Mesenchymal stem cell (in vitro differentiated cells and primary cell): ENCODE measurements at regions not wholly inside any gene's neighbourhood (a gene's known extent, or its start where the extent isn't known, plus 50 kb on each side); places are given as distances from the start of the nearest gene placed in this dataset.
A peak's percentile ranks its signal among the peaks of the same experiment; 100 is the strongest.

Source experiments
- DNase-seq: peaks from one replicate; pipeline ENCODE4 v3.0.0-alpha.2; 2013
- H2AFZ ChIP-seq: one replicate; pipeline ENCODE4 v1.6.1; 2013; ENCODE audit warnings: low read depth, mild to moderate bottlenecking, control low read depth, inconsistent platforms, low read length, moderate library complexity
- H2AK5ac ChIP-seq: 2 replicates; pipeline ENCODE4 v1.6.1; 2013; ENCODE audit warnings: low read length, moderate library complexity, mild to moderate bottlenecking, inconsistent platforms; ENCODE audit not compliant: severe bottlenecking
- H2BK120ac ChIP-seq: one replicate; pipeline ENCODE4 v1.6.1; 2013; ENCODE audit warnings: low read depth, mild to moderate bottlenecking, inconsistent platforms, low read length, moderate library complexity
- H2BK12ac ChIP-seq, 2 experiments: one replicate each; pipeline ENCODE4 v1.6.1; 2013; ENCODE audit warnings: inconsistent platforms in 2 of 2, low read length in 2 of 2, mild to moderate bottlenecking in 2 of 2, moderate library complexity in 2 of 2, control low read depth in 1 of 2
- H2BK15ac ChIP-seq: one replicate; pipeline ENCODE4 v1.6.1; 2013; ENCODE audit warnings: mild to moderate bottlenecking, low read depth, inconsistent platforms; ENCODE audit not compliant: poor library complexity, severe bottlenecking
- H2BK5ac ChIP-seq: 2 replicates; pipeline ENCODE4 v1.6.1; 2013; ENCODE audit warnings: low read depth, mild to moderate bottlenecking, low read length, control low read depth, inconsistent platforms; ENCODE audit not compliant: poor library complexity, severe bottlenecking
- H3K14ac ChIP-seq, 2 experiments: one replicate each; pipeline ENCODE4 v1.6.1; 2013; ENCODE audit warnings: inconsistent platforms in 2 of 2, low read length in 2 of 2, control low read depth in 1 of 2, mild to moderate bottlenecking in 1 of 2, moderate library complexity in 1 of 2
- H3K18ac ChIP-seq, 2 experiments: one replicate each; pipeline ENCODE4 v1.6.1; 2013; ENCODE audit warnings: inconsistent platforms in 2 of 2, low read length in 2 of 2, control low read depth in 1 of 2, low read depth in 1 of 2, mild to moderate bottlenecking in 1 of 2
- H3K23ac ChIP-seq, 2 experiments: one replicate each; pipeline ENCODE4 v1.6.1; 2013; ENCODE audit warnings: inconsistent platforms in 2 of 2, low read length in 2 of 2, mild to moderate bottlenecking in 2 of 2, moderate library complexity in 2 of 2, control low read depth in 1 of 2
- H3K27ac ChIP-seq: 2 replicates; pipeline ENCODE4 v1.5.1; 2013; ENCODE audit warnings: mild to moderate bottlenecking, moderate library complexity, low read length, control low read depth, inconsistent platforms; ENCODE audit not compliant: poor library complexity, severe bottlenecking
- H3K27me3 ChIP-seq, 2 experiments: 2 replicates each; pipeline versions ENCODE4 v1.6.1 to v1.7.0; 2013; ENCODE audit warnings: low read length in 2 of 2, mild to moderate bottlenecking in 2 of 2, moderate library complexity in 2 of 2, control low read depth in 1 of 2, inconsistent platforms in 1 of 2; ENCODE audit not compliant: control insufficient read depth in 1 of 2, insufficient read depth in 1 of 2
- H3K36me3 ChIP-seq, 2 experiments: 2 replicates each; pipeline versions ENCODE4 v1.6.1 to v1.7.0; 2013; ENCODE audit warnings: low read length in 2 of 2, control low read depth in 1 of 2, inconsistent platforms in 1 of 2, low read depth in 1 of 2, mild to moderate bottlenecking in 1 of 2; ENCODE audit not compliant: insufficient read depth in 2 of 2, control insufficient read depth in 1 of 2
- H3K4ac ChIP-seq, 2 experiments: one replicate each; pipeline ENCODE4 v1.6.1; 2013; ENCODE audit warnings: inconsistent platforms in 2 of 2, low read length in 2 of 2, mild to moderate bottlenecking in 2 of 2, moderate library complexity in 2 of 2, control low read depth in 1 of 2, low read depth in 1 of 2
- H3K4me1 ChIP-seq: 2 replicates; pipeline ENCODE4 v1.6.1; 2013; ENCODE audit warnings: low read depth, low read length, control low read depth; ENCODE audit not compliant: control insufficient read depth, insufficient read depth
- H3K4me2 ChIP-seq: 2 replicates; pipeline ENCODE4 v1.6.1; 2013; ENCODE audit warnings: low read length, mild to moderate bottlenecking, inconsistent platforms; ENCODE audit not compliant: poor library complexity, severe bottlenecking
- H3K4me3 ChIP-seq, 2 experiments: 2 replicates each; pipeline versions ENCODE4 v1.5.1 to v1.7.0; 2013; ENCODE audit warnings: low read length in 2 of 2, mild to moderate bottlenecking in 2 of 2, control low read depth in 1 of 2, low read depth in 1 of 2; ENCODE audit not compliant: insufficient read depth in 1 of 2
- H3K79me1 ChIP-seq: replicated peaks from 2 replicates; pipeline ENCODE4 v1.6.1; 2013; ENCODE audit warnings: mild to moderate bottlenecking, control low read depth, low read length, inconsistent platforms; ENCODE audit not compliant: poor library complexity, severe bottlenecking
- H3K9ac ChIP-seq: 2 replicates; pipeline ENCODE4 v1.7.0; 2013; ENCODE audit warnings: mild to moderate bottlenecking, low read length, moderate library complexity
- H3K9me3 ChIP-seq: 2 replicates; pipeline ENCODE4 v1.7.0; 2013; ENCODE audit warnings: mild to moderate bottlenecking, low read length; ENCODE audit not compliant: control insufficient read depth
- H4K8ac ChIP-seq: one replicate; pipeline ENCODE4 v1.6.1; 2013; ENCODE audit warnings: inconsistent platforms, mild to moderate bottlenecking, low read length, moderate library complexity
- H4K91ac ChIP-seq: one replicate; pipeline ENCODE4 v1.6.1; 2013; ENCODE audit warnings: mild to moderate bottlenecking, low read length, inconsistent platforms
- WGBS: methylation state at CpG from one replicate; pipeline ENCODE4 v1.1.7; 2013; ENCODE audit warnings: mixed read lengths; 5-methylcytosine and 5-hydroxymethylcytosine counted together

DNA sequence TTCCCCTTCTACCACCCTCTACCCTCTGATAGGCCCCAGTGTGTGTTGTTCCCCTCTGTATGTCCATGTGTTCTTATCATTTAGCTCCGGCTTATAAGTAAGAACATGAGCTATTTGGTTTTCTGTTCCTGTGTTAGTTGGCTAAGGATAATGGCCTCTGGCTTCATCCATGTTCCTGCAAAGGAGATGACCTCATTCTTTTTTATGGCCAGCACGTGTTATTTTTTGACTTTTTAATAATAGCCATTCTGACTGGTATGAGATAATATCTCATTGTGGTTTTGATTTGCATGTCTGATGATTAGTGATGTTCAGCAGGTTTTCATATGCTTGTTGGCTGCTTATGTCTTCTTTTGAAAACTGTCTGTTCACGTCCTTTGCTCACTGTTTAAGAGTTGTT lies 63.1 kb upstream of the NPHP3 start:
- Histone ChIP-seq H3K79me1 (no peaks in the 10 kb centered on the region), H2AFZ (no peak overlapping the region), H3K9me3 (no peaks in the 10 kb centered on the region), H4K8ac (no peak overlapping the region), H3K27me3 (no peaks in the 10 kb centered on the region), H3K23ac (no peak overlapping the region), H4K91ac (no peak overlapping the region), H2BK12ac (no peak overlapping the region), H3K4me2 (no peak overlapping the region), H3K18ac (no peak overlapping the region), H3K36me3 (no peaks in the 10 kb centered on the region), H3K9ac (peak overlapping the region; percentile 9), H3K4ac (no peak overlapping the region), H3K27ac (no peak overlapping the region), H3K4me3 (no peak overlapping the region), H2AK5ac (no peak overlapping the region), H3K14ac (no peak overlapping the region), H2BK15ac (no peak overlapping the region), H2BK120ac (no peak overlapping the region), H3K4me1 (no peaks in the 10 kb centered on the region), H2BK5ac (no peak overlapping the region)
- 61% methylated on average over 3 of the region's 3 CpGs for WGBS
- DNase-seq: peak; percentile 8

DNA sequence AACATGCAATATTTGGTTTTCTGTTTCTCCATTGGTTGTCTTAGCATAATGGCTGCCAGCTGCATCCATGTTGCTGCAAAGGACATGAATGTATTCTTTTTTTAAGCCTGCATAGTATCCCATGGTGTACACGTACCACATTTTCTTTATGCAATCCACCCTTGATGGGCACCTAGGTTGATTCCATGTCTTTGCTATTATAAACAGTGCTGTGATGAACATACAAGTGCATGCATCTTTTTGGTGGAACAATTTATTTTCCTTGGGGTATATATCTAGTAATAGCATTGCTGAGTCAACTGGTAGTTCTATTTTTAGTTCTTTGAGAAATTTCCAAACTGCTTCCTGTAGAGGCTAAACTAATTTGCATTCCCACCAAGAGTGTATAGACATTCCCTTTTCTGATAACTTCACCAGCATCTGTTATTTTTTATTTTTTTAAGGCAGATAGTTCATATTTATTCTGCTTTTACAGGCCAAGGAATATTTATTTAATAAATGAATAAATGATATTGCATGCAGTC lies 62.4 kb upstream of the NPHP3 start:
- Histone ChIP-seq H2BK120ac (no peak overlapping the region), H4K8ac (no peak overlapping the region), H3K27ac (no peak overlapping the region), H3K79me1 (no peaks in the 10 kb centered on the region), H2BK12ac (no peak overlapping the region), H3K14ac (no peak overlapping the region), H3K4me2 (no peak overlapping the region), H3K9ac (no peak overlapping the region), H2BK15ac (no peak overlapping the region), H3K18ac (no peak overlapping the region), H2AFZ (no peak overlapping the region), H3K4ac (no peak overlapping the region), H3K9me3 (no peaks in the 10 kb centered on the region), H3K4me3 (no peak overlapping the region), H3K23ac (no peak overlapping the region), H2AK5ac (no peak overlapping the region), H3K36me3 (no peaks in the 10 kb centered on the region), H4K91ac (no peak overlapping the region), H3K4me1 (no peaks in the 10 kb centered on the region), H3K27me3 (no peaks in the 10 kb centered on the region), H2BK5ac (no peak overlapping the region)
- peak; percentile 12 for DNase-seq
- 67% methylated on average over 1 of the region's 1 CpG for WGBS

DNA sequence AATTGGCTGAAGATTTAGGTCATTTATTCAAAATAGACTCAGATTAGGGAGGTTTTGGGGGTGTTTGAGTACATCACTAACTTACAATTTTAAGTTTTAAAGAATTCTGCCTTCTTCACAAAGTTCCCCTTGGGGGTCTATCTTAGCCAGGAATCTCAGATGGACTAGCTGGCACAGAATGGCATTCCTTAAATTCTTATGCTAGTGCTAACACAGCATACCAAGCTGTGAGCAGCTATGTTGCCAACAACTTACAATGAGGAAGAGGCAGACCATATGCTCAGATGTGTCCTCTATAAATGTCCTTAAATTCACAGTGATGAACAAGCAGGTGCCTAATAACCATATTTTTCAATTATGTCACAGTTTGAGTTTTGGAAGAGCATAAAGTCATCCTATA lies 60.9 kb upstream of the NPHP3 start:
- Histone ChIP-seq H4K8ac (no peak overlapping the region), H3K4ac (no peak overlapping the region), H2AK5ac (no peak overlapping the region), H3K14ac (no peak overlapping the region), H3K9me3 (no peaks in the 10 kb centered on the region), H3K23ac (no peak overlapping the region), H3K79me1 (no peaks in the 10 kb centered on the region), H3K9ac (no peak overlapping the region), H3K4me3 (no peak overlapping the region), H2BK12ac (no peak overlapping the region), H3K36me3 (no peaks in the 10 kb centered on the region), H3K27me3 (no peaks in the 10 kb centered on the region), H3K27ac (no peak overlapping the region), H2BK120ac (no peak overlapping the region), H2AFZ (no peak overlapping the region), H2BK15ac (no peak overlapping the region), H3K18ac (no peak overlapping the region), H2BK5ac (no peak overlapping the region), H3K4me2 (no peak overlapping the region), H3K4me1 (no peaks in the 10 kb centered on the region), H4K91ac (no peak overlapping the region)
- no peak for DNase-seq

DNA sequence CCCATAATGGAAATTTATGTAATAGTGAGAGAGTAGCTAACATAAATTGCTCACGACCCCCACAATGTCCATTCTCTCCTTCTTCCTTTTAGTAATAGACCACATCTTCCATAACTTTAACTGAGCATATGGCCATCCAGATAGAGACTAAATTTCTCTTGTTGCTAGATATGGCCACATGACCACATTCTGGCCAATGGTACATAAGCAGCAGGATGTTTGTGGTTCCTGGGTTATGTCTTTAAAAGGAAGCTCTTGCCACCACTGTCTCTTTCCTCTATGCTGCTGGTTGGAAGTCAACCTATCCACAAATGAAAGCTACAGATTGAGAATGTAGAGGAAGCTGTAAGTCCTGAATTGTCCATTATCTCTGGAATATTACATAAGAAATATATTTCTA lies 59.7 kb upstream of the NPHP3 start:
- DNase-seq: no peak
- H3K18ac ChIP-seq: no peak overlapping the region
- H4K91ac ChIP-seq: no peak overlapping the region
- no peaks in the 10 kb centered on the region for H3K9me3 ChIP-seq
- H2AFZ ChIP-seq: no peak overlapping the region
- H2BK12ac ChIP-seq: no peak overlapping the region
- no peak overlapping the region for H3K9ac ChIP-seq
- no CpG with 5 or more reads among the region's 1 CpG for WGBS
- H3K4ac ChIP-seq: no peak overlapping the region
- no peak overlapping the region for H3K4me2 ChIP-seq
- no peak overlapping the region for H4K8ac ChIP-seq
- H3K27ac ChIP-seq: no peak overlapping the region
- no peak overlapping the region for H3K4me3 ChIP-seq
- H3K14ac ChIP-seq: no peak overlapping the region
- no peak overlapping the region for H3K23ac ChIP-seq
- no peak overlapping the region for H2AK5ac ChIP-seq
- no peaks in the 10 kb centered on the region for H3K36me3 ChIP-seq
- no peak overlapping the region for H2BK5ac ChIP-seq
- no peak overlapping the region for H2BK15ac ChIP-seq
- no peak overlapping the region for H2BK120ac ChIP-seq
- no peaks in the 10 kb centered on the region for H3K79me1 ChIP-seq
- H3K27me3 ChIP-seq: no peaks in the 10 kb centered on the region
- no peaks in the 10 kb centered on the region for H3K4me1 ChIP-seq
